ENCODE measurements at regions not wholly inside any gene's neighbourhood (a gene's known extent, or its start where the extent isn't known, plus 50 kb on each side); places are given as distances from the start of the nearest gene placed in this dataset.
"Not testable (repeated sequence)": the region's sequence is repeated elsewhere in the genome, so short reads cannot be mapped to it uniquely, and the experiment has no call there.

- not testable (repeated sequence) for H3K4me3 Mint-ChIP-seq; H3K27ac Mint-ChIP-seq; H3K27me3 Mint-ChIP-seq (ENCODE audit: low read depth); H3K36me3 Mint-ChIP-seq (ENCODE audit: low read depth); H3K9me3 Mint-ChIP-seq; H3K4me1 Mint-ChIP-seq (ENCODE audit: low read depth)
Measured at GRCh38 chr16:16448423-16448822, 69.5 kb downstream of the NPIPA7 start.

- H3K36me3 Mint-ChIP-seq (ENCODE audit: low read depth); H3K4me1 Mint-ChIP-seq (ENCODE audit: low read depth); H3K9me3 Mint-ChIP-seq; H3K27ac Mint-ChIP-seq; H3K27me3 Mint-ChIP-seq (ENCODE audit: low read depth); H3K4me3 Mint-ChIP-seq: not testable (repeated sequence)
Measured at GRCh38 chr16:16449712-16450237, 70.8 kb downstream of the NPIPA7 start.

GRCh38 chr16:16451721-16452410 lies 72.9 kb downstream of the NPIPA7 start:
- not testable (repeated sequence) for H3K36me3 Mint-ChIP-seq (ENCODE audit: low read depth); H3K4me3 Mint-ChIP-seq; H3K27ac Mint-ChIP-seq; H3K4me1 Mint-ChIP-seq (ENCODE audit: low read depth); H3K9me3 Mint-ChIP-seq; H3K27me3 Mint-ChIP-seq (ENCODE audit: low read depth)

GRCh38 chr16:16458579-16458978 lies 79.6 kb downstream of the NPIPA7 start:
- H3K27ac Mint-ChIP-seq; H3K4me3 Mint-ChIP-seq; H3K27me3 Mint-ChIP-seq (ENCODE audit: low read depth): not testable (repeated sequence)

GRCh38 chr16:16463792-16464191 lies 84.9 kb downstream of the NPIPA7 start:
- not testable (repeated sequence) for H3K36me3 Mint-ChIP-seq (ENCODE audit: low read depth); H3K27ac Mint-ChIP-seq; H3K27me3 Mint-ChIP-seq (ENCODE audit: low read depth); H3K9me3 Mint-ChIP-seq; H3K4me1 Mint-ChIP-seq (ENCODE audit: low read depth); H3K4me3 Mint-ChIP-seq

More at GRCh38 chr16:16458579-16458978, 79.6 kb downstream of the NPIPA7 start:
- not testable (repeated sequence) for H3K9me3 Mint-ChIP-seq; H3K36me3 Mint-ChIP-seq (ENCODE audit: low read depth); H3K4me1 Mint-ChIP-seq (ENCODE audit: low read depth)

- H3K4me3 Mint-ChIP-seq; H3K27ac Mint-ChIP-seq; H3K4me1 Mint-ChIP-seq (ENCODE audit: low read depth); H3K36me3 Mint-ChIP-seq (ENCODE audit: low read depth); H3K9me3 Mint-ChIP-seq; H3K27me3 Mint-ChIP-seq (ENCODE audit: low read depth): not testable (repeated sequence)
Measured at GRCh38 chr16:16488919-16489318, 110.0 kb downstream of the NPIPA7 start.

GRCh38 chr16:16489466-16489865 lies 110.5 kb downstream of the NPIPA7 start:
- H3K4me3 Mint-ChIP-seq; H3K27ac Mint-ChIP-seq; H3K27me3 Mint-ChIP-seq (ENCODE audit: low read depth); H3K4me1 Mint-ChIP-seq (ENCODE audit: low read depth); H3K9me3 Mint-ChIP-seq; H3K36me3 Mint-ChIP-seq (ENCODE audit: low read depth): not testable (repeated sequence)

- H3K27ac Mint-ChIP-seq; H3K27me3 Mint-ChIP-seq (ENCODE audit: low read depth); H3K36me3 Mint-ChIP-seq (ENCODE audit: low read depth); H3K4me3 Mint-ChIP-seq; H3K9me3 Mint-ChIP-seq; H3K4me1 Mint-ChIP-seq (ENCODE audit: low read depth): not testable (repeated sequence)
Measured at GRCh38 chr16:16494114-16494513, 115.2 kb downstream of the NPIPA7 start.

GRCh38 chr16:16494998-16495397 lies 116.1 kb downstream of the NPIPA7 start:
- not testable (repeated sequence) for H3K27me3 Mint-ChIP-seq (ENCODE audit: low read depth); H3K9me3 Mint-ChIP-seq; H3K4me1 Mint-ChIP-seq (ENCODE audit: low read depth); H3K27ac Mint-ChIP-seq; H3K36me3 Mint-ChIP-seq (ENCODE audit: low read depth); H3K4me3 Mint-ChIP-seq

GRCh38 chr16:16499875-16500274 lies 120.9 kb downstream of the NPIPA7 start:
- H3K27me3 Mint-ChIP-seq (ENCODE audit: low read depth); H3K36me3 Mint-ChIP-seq (ENCODE audit: low read depth); H3K4me3 Mint-ChIP-seq; H3K4me1 Mint-ChIP-seq (ENCODE audit: low read depth); H3K9me3 Mint-ChIP-seq; H3K27ac Mint-ChIP-seq: not testable (repeated sequence)

GRCh38 chr16:16507041-16507440 lies 128.1 kb downstream of the NPIPA7 start:
- not testable (repeated sequence) for H3K36me3 Mint-ChIP-seq (ENCODE audit: low read depth); H3K4me3 Mint-ChIP-seq; H3K27me3 Mint-ChIP-seq (ENCODE audit: low read depth); H3K4me1 Mint-ChIP-seq (ENCODE audit: low read depth); H3K27ac Mint-ChIP-seq; H3K9me3 Mint-ChIP-seq

- H3K9me3 Mint-ChIP-seq, result not testable (repeated sequence)
Measured at GRCh38 chr16:16508344-16508743, 129.4 kb downstream of the NPIPA7 start.

GRCh38 chr16:16519395-16519794 lies 140.5 kb downstream of the NPIPA7 start:
- not testable (repeated sequence) for H3K27ac Mint-ChIP-seq; H3K36me3 Mint-ChIP-seq (ENCODE audit: low read depth); H3K4me1 Mint-ChIP-seq (ENCODE audit: low read depth); H3K27me3 Mint-ChIP-seq (ENCODE audit: low read depth); H3K9me3 Mint-ChIP-seq; H3K4me3 Mint-ChIP-seq

More at GRCh38 chr16:16508344-16508743, 129.4 kb downstream of the NPIPA7 start:
- not testable (repeated sequence) for H3K27ac Mint-ChIP-seq; H3K27me3 Mint-ChIP-seq (ENCODE audit: low read depth); H3K4me3 Mint-ChIP-seq; H3K36me3 Mint-ChIP-seq (ENCODE audit: low read depth); H3K4me1 Mint-ChIP-seq (ENCODE audit: low read depth)

- not testable (repeated sequence) for H3K9me3 Mint-ChIP-seq; H3K4me3 Mint-ChIP-seq; H3K27me3 Mint-ChIP-seq (ENCODE audit: low read depth); H3K27ac Mint-ChIP-seq; H3K4me1 Mint-ChIP-seq (ENCODE audit: low read depth); H3K36me3 Mint-ChIP-seq (ENCODE audit: low read depth)
Measured at GRCh38 chr16:16521239-16522002, 142.5 kb downstream of the NPIPA7 start.

- not testable (repeated sequence) for H3K36me3 Mint-ChIP-seq (ENCODE audit: low read depth); H3K9me3 Mint-ChIP-seq; H3K4me1 Mint-ChIP-seq (ENCODE audit: low read depth); H3K27ac Mint-ChIP-seq; H3K4me3 Mint-ChIP-seq; H3K27me3 Mint-ChIP-seq (ENCODE audit: low read depth)
Measured at GRCh38 chr16:16526998-16527397, 148.1 kb downstream of the NPIPA7 start.

All from T-helper 1 cell treated with Interleukin-12 subunit alpha and Interleukin-12 subunit beta and Interleukin-4 antibody, amounts not matched to agents 30 μg/mL and 1 μg/mL, for 36 hours (primary cell).